NOMO-1 treated with DMSO at 0.1 percent for 48 hours (cell line): ENCODE measurements at regions not wholly inside any gene's neighbourhood (a gene's known extent, or its start where the extent isn't known, plus 50 kb on each side); places are given as distances from the start of the nearest gene placed in this dataset.
"Not testable (repeated sequence)": the region's sequence is repeated elsewhere in the genome, so short reads cannot be mapped to it uniquely, and the experiment has no call there.

ENCODE experiments used
- DNase-seq: peaks from one replicate; lab custom pipeline; 2025; ENCODE audit not compliant: unreplicated experiment; lab: John Stamatoyannopoulos, UW

- DNase-seq: peak; percentile 57
These were observed 458.6 kb downstream of the FBXO15 start for GRCh38 chr18:73688851-73689711.

GRCh38 chr18:73688161-73688560, 459.5 kb downstream of the FBXO15 start:
- DNase-seq: no peak

DNA sequence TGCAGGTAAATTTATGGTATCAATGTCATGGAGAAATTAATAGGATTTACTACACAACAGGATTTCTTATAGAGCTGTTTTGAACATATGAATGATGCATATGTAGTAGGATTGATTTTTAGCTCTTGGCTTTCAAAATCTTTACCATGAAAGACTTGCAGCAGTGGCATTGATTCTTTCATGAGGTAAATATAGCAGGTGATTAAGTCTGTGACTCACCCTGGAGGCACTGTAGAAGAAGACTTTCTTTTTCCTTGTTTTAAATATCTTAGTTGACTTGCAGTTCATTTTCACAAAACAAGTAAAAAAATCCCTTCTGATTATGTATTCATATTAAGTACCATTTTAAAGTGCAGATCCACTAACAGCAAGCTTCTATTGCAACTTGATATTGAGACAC, 463.0 kb downstream of the FBXO15 start:
- no peak for DNase-seq

- no peak for DNase-seq
These were observed 464.0 kb downstream of the FBXO15 start for GRCh38 chr18:73683409-73684238.

- DNase-seq: no peak
These were observed 465.7 kb downstream of the FBXO15 start for GRCh38 chr18:73681912-73682311.

DNA sequence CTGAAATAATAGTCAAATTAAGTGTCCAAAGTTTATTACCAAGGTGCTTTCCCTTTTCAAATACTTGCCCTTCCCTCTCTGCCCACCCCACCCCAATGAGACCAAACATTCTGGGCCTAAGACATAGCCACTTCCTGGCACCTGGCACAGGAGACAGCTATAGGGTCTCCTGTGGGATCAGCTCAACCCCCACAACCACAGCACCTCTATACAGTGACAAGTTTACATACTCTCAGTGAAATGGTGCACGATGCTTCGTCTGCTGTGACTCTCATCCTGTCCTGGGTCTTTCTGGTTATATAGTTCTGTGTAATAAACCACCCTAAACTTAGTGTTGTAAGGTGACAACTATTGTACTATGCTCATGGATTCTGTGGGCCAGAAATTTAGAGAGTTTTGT, 466.2 kb downstream of the FBXO15 start:
- DNase-seq: no peak

- no peak for DNase-seq
These were observed 467.5 kb downstream of the FBXO15 start for GRCh38 chr18:73679941-73680712.

- no peak for DNase-seq
These were observed 470.2 kb downstream of the FBXO15 start for GRCh38 chr18:73677450-73677849.

GRCh38 chr18:73674125-73674865, 473.3 kb downstream of the FBXO15 start:
- no peak for DNase-seq

DNA sequence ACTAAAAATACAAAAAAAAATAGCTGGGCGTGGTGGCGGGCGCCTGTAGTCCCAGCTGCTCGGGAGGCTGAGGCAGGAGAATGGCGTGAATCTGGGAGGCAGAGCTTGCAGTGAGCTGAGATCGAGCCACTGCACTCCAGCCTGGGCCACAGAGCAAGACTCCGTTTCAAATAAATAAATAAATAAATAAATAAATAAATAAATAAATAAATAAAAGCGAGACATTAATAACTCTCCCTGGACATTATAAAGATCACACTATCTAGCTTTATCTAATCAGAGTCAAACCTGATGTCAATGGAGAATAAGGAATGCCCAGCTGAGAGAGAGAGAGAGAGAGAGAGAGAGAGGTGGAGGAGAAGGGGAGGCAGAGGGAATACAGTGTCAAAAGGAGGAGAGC, 476.2 kb downstream of the FBXO15 start:
- DNase-seq: not testable (repeated sequence)

DNA sequence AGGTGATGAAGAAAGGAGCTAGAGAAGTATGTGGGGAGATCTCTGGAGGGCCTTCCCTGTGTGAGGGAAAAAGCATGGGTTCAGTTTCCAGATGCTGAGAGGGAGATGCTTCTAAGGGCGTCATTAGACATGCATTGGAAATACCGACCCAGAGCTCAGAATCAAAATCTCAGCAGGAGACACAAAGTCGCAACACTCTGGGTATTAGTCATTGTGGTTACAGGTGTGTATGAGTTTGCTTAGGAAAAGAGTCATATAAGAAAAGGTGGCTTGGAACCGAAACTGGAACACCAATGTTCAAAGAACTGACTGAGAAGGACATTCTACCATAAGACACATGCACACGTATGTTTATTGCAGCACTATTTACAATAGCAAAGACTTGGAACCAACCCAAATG, 477.1 kb downstream of the FBXO15 start:
- no peak for DNase-seq

- no peak for DNase-seq
These were observed 477.6 kb downstream of the FBXO15 start for GRCh38 chr18:73670039-73670438.

DNA sequence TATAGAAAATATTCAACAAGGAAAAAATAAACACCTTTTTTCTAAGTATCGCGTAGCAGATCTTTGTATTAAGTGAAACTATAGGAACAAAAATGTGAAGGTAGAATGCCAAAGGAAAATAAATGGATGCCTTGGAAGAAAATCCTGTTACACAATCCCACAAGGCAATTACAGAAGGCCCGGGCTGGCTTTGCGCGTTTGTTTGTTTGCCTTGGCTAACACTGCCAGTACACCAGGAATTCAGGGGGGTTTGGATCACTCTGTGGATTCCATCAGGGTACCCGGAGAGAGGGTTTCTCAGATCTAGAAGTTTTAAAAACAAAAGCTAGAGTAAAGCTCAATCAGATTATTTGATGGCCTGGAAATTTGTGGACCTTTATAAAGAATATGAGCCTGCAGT, 478.3 kb downstream of the FBXO15 start:
- no peak for DNase-seq

DNA sequence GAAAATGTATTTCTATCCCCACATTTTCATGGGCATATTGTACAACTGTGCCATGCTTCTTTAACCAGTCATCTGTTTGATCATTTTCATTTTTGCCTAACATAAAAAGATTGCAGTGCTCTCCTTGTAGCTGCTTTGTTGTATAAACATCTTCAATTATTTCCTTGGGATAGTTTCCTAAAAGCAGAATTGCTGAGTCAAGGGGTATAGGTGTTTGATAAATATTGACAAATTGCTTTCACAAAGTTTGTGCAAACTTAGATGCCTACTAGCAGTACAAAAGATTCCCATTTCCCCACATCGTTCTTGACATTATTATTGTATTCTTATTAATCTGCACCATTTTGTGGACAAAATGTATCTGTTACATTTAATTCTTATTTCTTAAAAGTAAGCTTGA, 479.6 kb downstream of the FBXO15 start:
- DNase-seq: no peak

- no peak for DNase-seq
These were observed 480.9 kb downstream of the FBXO15 start for GRCh38 chr18:73666772-73667171.

- no peak for DNase-seq
These were observed 482.7 kb downstream of the FBXO15 start for GRCh38 chr18:73664896-73665295.

DNA sequence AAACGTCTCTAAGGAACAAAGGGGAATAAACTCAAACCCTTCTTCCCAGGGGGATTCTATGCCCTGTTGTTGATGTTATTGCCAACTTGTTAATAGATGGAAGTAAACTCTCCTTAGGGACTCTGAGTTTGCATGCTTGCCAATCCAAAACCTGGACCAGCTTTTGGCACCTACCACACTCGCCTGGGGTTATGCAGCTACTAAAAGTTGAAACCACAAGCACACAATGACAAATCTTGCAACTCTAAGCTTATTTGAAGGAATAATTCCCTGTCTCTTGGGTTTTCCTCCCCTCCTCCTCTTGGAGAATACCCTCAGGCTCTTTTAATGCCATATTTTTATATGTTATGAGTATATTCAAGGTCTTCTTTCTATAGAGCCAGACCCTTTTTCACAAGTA, 484.1 kb downstream of the FBXO15 start:
- DNase-seq: no peak

DNA sequence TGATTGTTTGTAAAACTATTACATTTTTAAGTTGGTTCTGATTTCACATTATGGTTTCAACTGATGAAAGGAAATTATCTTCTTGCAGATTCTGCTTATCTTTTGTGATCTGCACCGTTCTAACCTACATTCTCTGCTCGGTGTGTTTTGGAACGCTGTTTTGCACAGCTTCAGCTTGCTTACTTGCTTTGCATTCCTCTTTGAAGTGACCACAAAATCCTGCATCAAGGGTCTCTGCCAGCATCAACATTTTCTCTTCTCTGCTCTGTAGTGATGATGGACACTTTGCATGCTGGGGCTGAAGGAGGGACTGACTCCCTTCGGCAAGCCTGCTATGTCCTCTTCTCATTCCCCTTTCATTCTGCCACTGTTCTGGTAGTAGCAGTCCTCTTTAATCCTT, 485.2 kb downstream of the FBXO15 start:
- no peak for DNase-seq

DNA sequence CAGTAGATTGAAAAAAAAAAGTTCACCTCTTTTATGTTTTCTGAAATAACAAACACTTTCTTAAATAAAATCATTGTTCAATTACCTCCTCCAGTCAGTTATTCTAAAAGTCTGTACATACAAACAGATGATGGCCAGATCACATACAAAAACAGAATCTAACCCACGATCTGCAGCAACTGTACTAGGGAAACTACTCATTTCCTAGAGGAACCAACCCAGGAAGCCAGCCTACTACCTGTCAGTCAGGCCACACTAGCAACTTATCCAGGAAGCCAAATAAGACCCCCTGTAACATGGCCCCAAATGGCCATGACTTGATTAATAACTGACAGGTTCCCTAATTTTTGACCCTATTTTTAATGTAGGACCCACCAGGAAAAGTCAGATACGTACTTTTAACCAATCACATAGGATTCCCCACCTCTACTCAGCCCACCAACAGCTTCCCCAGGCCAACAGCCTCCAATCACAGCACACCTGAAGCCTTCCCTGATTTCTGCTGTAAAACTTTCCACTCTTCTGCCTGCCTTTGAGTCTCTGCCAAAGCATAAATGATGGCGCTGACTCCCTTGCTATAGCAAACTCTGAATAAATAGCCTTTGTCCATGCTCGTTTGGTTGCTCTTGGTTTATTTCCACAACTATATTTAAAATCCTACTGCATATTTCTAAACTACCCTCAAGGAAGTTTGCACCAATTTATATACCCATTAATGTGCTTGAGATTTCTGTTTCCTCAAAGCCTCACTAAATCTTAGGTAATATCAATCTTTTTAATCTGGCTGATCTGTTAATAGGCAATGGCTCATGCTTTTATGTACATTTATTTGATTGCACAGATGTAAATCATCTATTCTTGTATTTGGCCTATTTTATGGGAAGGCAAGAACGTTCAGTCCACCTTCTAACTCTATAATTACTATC, 486.4 kb downstream of the FBXO15 start:
- DNase-seq: no peak

GRCh38 chr18:73656691-73657090, 490.9 kb downstream of the FBXO15 start:
- DNase-seq: no peak
